HCT116 (cell line): ENCODE measurements at regions not wholly inside any gene's neighbourhood (a gene's known extent, or its start where the extent isn't known, plus 50 kb on each side); places are given as distances from the start of the nearest gene placed in this dataset.

Experiments used
- ATAC-seq: fragments of 200-7000 bp; cut with Tn5 transposase; 2 replicates; pipeline ENCODE4 v1.9.1; 2020; ENCODE audit warnings: mild to moderate bottlenecking, moderate library complexity
- BruUV-seq: library from RNA; stranded (reverse); fragments of 400-500 nt; replicated peaks from 2 replicates; lab custom pipeline; 2021; lab: Mats Ljungman, UMichigan
- CTCF ChIA-PET: fragments of 300-600 bp; sonication (Branson Sonifier 250); formaldehyde crosslinking; loops from one replicate; lab custom pipeline; 2021; ENCODE audit warnings: antibody characterized with exemption; lab: Charles Lee
- POLR2A ChIA-PET: fragments of 300-600, 350-600 bp; sonication (Branson Sonifier 250); formaldehyde crosslinking; loops from one replicate; lab custom pipeline; 2021; ENCODE audit warnings: antibody characterized with exemption; lab: Charles Lee
- RAD21 ChIA-PET, 2 experiments: fragments of 300-600 bp; sonication (Branson Sonifier 250); formaldehyde crosslinking; loops; one replicate each; lab custom pipeline; 2023; ENCODE audit warnings: low total read pairs in 2 of 2; ENCODE audit not compliant: uncharacterized antibody in 2 of 2, unreplicated experiment in 2 of 2, low non-redundant PET in 1 of 2; lab: Charles Lee
- DNase-seq: peaks from one replicate; pipeline ENCODE4 v3.0.0-alpha.2; 2010; ENCODE audit warnings: low read depth, low spot score
- H2AFZ ChIP-seq: fragments of 200-600 bp; shearing (Covaris generic), sonication (generic); 2 replicates; pipeline ENCODE4 v1.6.1; 2017; ENCODE audit warnings: low read depth, mixed run types, mixed read lengths, antibody characterized with exemption, low read length; ENCODE audit not compliant: poor library complexity, severe bottlenecking
- H3K27ac ChIP-seq: 2 replicates; pipeline ENCODE4 v1.5.1; 2012; ENCODE audit warnings: low read depth, low read length
- H3K27me3 ChIP-seq: fragments of 200-600 bp; sonication (generic); 2 replicates; pipeline ENCODE4 v1.6.1; 2016; ENCODE audit warnings: mixed run types, low read length, mixed read lengths; ENCODE audit not compliant: insufficient read depth
- H3K36me3 ChIP-seq, 2 experiments: fragments of 200-500 bp in 1 of 2; fragments of 200-600 bp in 1 of 2; sonication (Bioruptor generic) in 1 of 2; sonication (generic) in 1 of 2; 2 replicates each; pipeline versions ENCODE4 v1.5.1 to v1.6.1; 2014 to 2016; ENCODE audit warnings: low read length in 2 of 2, inconsistent platforms in 1 of 2, mixed read lengths in 1 of 2, mixed run types in 1 of 2; ENCODE audit not compliant: insufficient read depth in 2 of 2, control insufficient read depth in 1 of 2
- H3K4me1 ChIP-seq, 2 experiments: fragments of 200-600 bp in 1 of 2; sonication (generic) in 1 of 2; 2 replicates each; pipeline versions ENCODE4 v1.5.1 to v1.6.1; 2012 to 2017; ENCODE audit warnings: low read length in 2 of 2, inconsistent platforms in 1 of 2, mild to moderate bottlenecking in 1 of 2, mixed read lengths in 1 of 2, mixed run types in 1 of 2, moderate library complexity in 1 of 2; ENCODE audit not compliant: insufficient read depth in 2 of 2, control insufficient read depth in 1 of 2
- H3K4me2 ChIP-seq: fragments of 200-600 bp; sonication (generic); 2 replicates; pipeline ENCODE4 v1.6.1; 2017; ENCODE audit warnings: mixed run types, low read length, mixed read lengths
- H3K4me3 ChIP-seq, 2 experiments: fragments of 200-600 bp in 1 of 2; sonication (generic) in 1 of 2; replicated peaks in 1 of 2; 2 replicates each; pipeline ENCODE4 v1.5.1; 2011 to 2016; ENCODE audit warnings: low read length in 2 of 2, control low read depth in 1 of 2, low read depth in 1 of 2, mild to moderate bottlenecking in 1 of 2, mixed read lengths in 1 of 2, mixed run types in 1 of 2
- H3K79me2 ChIP-seq: fragments of 200-600 bp; sonication (generic); 2 replicates; pipeline ENCODE4 v1.6.1; 2017; ENCODE audit warnings: mild to moderate bottlenecking, mixed run types, low read length, moderate library complexity, mixed read lengths; ENCODE audit not compliant: insufficient read depth
- H3K9ac ChIP-seq: fragments of 200-600 bp; sonication (generic); 2 replicates; pipeline ENCODE4 v1.6.1; 2016; ENCODE audit warnings: low read length, mixed read lengths
- H3K9me2 ChIP-seq: fragments of 200-600 bp; sonication (generic), shearing (Covaris generic); 2 replicates; pipeline ENCODE4 v1.6.1; 2017; ENCODE audit warnings: mixed run types, mild to moderate bottlenecking, moderate library complexity; ENCODE audit not compliant: insufficient read depth
- H3K9me3 ChIP-seq, 2 experiments: fragments of 200-500 bp in 1 of 2; fragments of 200-600 bp in 1 of 2; sonication (Bioruptor generic) in 1 of 2; sonication (generic) in 1 of 2; 2 replicates each; pipeline ENCODE4 v1.6.1; 2014 to 2017; ENCODE audit warnings: low read length in 2 of 2, mixed read lengths in 2 of 2, inconsistent platforms in 1 of 2, low read depth in 1 of 2, mild to moderate bottlenecking in 1 of 2, mixed run types in 1 of 2, moderate library complexity in 1 of 2; ENCODE audit not compliant: control insufficient read depth in 1 of 2, insufficient read depth in 1 of 2
- H4K20me1 ChIP-seq: fragments of 200-600 bp; sonication (generic), shearing (Covaris generic); 2 replicates; pipeline ENCODE4 v1.6.1; 2017; ENCODE audit warnings: mixed run types, mild to moderate bottlenecking, moderate library complexity; ENCODE audit not compliant: insufficient read depth
- ATF3 ChIP-seq: IDR thresholded peaks from 2 replicates; pipeline ENCODE4 v1.6.1; 2012
- CBX3 ChIP-seq: IDR thresholded peaks from 2 replicates; pipeline ENCODE4 v1.6.1; 2012; ENCODE audit warnings: low read depth
- CEBPB ChIP-seq: IDR thresholded peaks from 2 replicates; pipeline ENCODE4 v1.6.1; 2012; ENCODE audit warnings: low read depth
- EGR1 ChIP-seq: IDR thresholded peaks from 2 replicates; pipeline ENCODE4 v1.6.1; 2012; ENCODE audit warnings: low read depth
- ELF1 ChIP-seq: IDR thresholded peaks from 2 replicates; pipeline ENCODE4 v1.6.1; 2012; ENCODE audit warnings: low read depth, borderline replicate concordance
- FOSL1 ChIP-seq: IDR thresholded peaks from 2 replicates; pipeline ENCODE4 v1.6.1; 2012; ENCODE audit warnings: low read depth
- JUND ChIP-seq: IDR thresholded peaks from 2 replicates; pipeline ENCODE4 v1.6.1; 2012
- POLR2A ChIP-seq: IDR thresholded peaks from 2 replicates; pipeline ENCODE4 v1.7.0; 2011; ENCODE audit warnings: borderline replicate concordance; ENCODE audit not compliant: insufficient read depth, insufficient read length; ENCODE audit errors: extremely low read depth
- POLR2AphosphoS5 ChIP-seq: IDR thresholded peaks from 2 replicates; pipeline ENCODE4 v1.6.1; 2011; ENCODE audit warnings: mild to moderate bottlenecking, low read depth, low read length, moderate library complexity
- RAD21 ChIP-seq: IDR thresholded peaks from 2 replicates; pipeline ENCODE4 v1.6.1; 2012; ENCODE audit warnings: low read depth, mild to moderate bottlenecking
- SIN3A ChIP-seq: IDR thresholded peaks from 2 replicates; pipeline ENCODE4 v1.6.1; 2012; ENCODE audit warnings: low read depth
- SRF ChIP-seq: IDR thresholded peaks from 2 replicates; pipeline ENCODE4 v1.6.1; 2012; ENCODE audit warnings: low read depth
- TCF7L2 ChIP-seq: IDR thresholded peaks from 2 replicates; pipeline ENCODE4 v1.7.0; 2011; ENCODE audit warnings: borderline replicate concordance, inconsistent platforms; ENCODE audit not compliant: insufficient read depth, insufficient read length; ENCODE audit errors: extremely low read depth
- YY1 ChIP-seq: IDR thresholded peaks from 2 replicates; pipeline ENCODE4 v1.6.1; 2011; ENCODE audit warnings: low read length, low read depth, moderate library complexity, mild to moderate bottlenecking; ENCODE audit not compliant: insufficient replicate concordance; ENCODE audit errors: extremely low read depth
- ZBTB33 ChIP-seq: IDR thresholded peaks from 2 replicates; pipeline ENCODE4 v1.6.1; 2011; ENCODE audit warnings: mild to moderate bottlenecking, low read length, moderate library complexity; ENCODE audit not compliant: insufficient replicate concordance; ENCODE audit errors: extremely low read depth
- ZNF274 ChIP-seq: fragments of 200-500 bp; sonication (Bioruptor generic); IDR thresholded peaks from 2 replicates; pipeline ENCODE4 v1.6.1; 2014; ENCODE audit warnings: mild to moderate bottlenecking, low read depth, low read length, inconsistent platforms
- intact Hi-C: fragments of 100-400 bp; cut with micrococcal nuclease; formaldehyde crosslinking; loops from 2 replicates; pipeline ENCODE4 v1.10.0; 2022
- TF ChIP-seq, protein P1 (sequence below), 3 experiments: fragments of 200-600 bp in 1 of 3; sonication (generic) in 1 of 3; IDR thresholded peaks in 2 of 3; conservative IDR thresholded peaks in 1 of 3; 2 replicates each; pipeline ENCODE4 v1.5.1; 2012 to 2017; ENCODE audit warnings: low read depth in 2 of 3, low read length in 2 of 3, antibody characterized with exemption in 1 of 3, borderline replicate concordance in 1 of 3, control low read depth in 1 of 3, mild to moderate bottlenecking in 1 of 3, mixed read lengths in 1 of 3, mixed run types in 1 of 3, moderate library complexity in 1 of 3; ENCODE audit not compliant: insufficient read depth in 1 of 3

DNA sequence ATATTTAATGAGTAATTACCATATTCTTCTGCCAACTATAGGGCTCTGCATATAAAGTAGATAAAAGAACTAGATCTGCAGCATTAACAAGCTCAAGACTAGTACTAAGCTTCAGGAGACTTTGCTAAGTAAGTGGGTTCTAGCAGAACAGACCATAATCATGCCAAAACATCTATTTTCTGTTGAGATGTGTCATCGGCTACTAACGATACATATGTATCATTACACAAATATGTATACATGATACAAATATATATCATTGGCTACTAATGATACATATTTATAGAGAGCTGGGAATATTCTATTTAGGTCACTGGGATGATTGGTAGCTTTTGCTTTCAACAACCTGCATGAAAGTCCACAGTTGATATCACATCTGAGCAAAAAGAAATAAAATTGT lies 185.8 kb upstream of the DCBLD2 start (continued):
- TF ChIP-seq, protein P1, sequence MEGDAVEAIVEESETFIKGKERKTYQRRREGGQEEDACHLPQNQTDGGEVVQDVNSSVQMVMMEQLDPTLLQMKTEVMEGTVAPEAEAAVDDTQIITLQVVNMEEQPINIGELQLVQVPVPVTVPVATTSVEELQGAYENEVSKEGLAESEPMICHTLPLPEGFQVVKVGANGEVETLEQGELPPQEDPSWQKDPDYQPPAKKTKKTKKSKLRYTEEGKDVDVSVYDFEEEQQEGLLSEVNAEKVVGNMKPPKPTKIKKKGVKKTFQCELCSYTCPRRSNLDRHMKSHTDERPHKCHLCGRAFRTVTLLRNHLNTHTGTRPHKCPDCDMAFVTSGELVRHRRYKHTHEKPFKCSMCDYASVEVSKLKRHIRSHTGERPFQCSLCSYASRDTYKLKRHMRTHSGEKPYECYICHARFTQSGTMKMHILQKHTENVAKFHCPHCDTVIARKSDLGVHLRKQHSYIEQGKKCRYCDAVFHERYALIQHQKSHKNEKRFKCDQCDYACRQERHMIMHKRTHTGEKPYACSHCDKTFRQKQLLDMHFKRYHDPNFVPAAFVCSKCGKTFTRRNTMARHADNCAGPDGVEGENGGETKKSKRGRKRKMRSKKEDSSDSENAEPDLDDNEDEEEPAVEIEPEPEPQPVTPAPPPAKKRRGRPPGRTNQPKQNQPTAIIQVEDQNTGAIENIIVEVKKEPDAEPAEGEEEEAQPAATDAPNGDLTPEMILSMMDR (IDR thresholded peaks at IDR 0.05 in 2 of 3, conservative IDR thresholded peaks at IDR 0.05 in 1 of 3; ENCODE audit: borderline replicate concordance in 1 of 3, insufficient read depth in 1 of 3, low read depth in 2 of 3, low read length in 2 of 3), result no peak
- TF ChIP-seq ZNF274, result no peak

DNA sequence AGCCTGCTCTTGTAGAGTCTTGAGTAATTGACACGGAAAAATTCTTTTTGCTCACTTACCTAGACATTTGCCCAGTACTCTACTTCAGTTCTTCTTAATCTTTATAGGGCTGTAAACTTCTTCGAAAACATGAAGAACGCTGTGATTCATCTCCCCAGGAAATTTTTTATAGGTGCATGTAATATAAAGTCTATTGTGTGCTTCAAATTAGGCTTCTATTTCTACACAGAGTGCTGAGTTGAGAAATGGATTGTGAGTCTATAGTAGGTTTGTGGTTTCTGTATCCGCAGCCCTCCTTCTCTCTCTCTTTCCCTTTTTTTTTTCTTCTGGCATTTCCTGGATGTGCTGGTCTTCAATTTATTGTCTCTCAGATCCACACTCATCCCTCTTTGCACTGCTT lies 183.3 kb upstream of the DCBLD2 start:
- Histone ChIP-seq H3K79me2 (no peaks in the 10 kb centered on the region), H2AFZ (no peak overlapping the region), H3K36me3 (no peaks in the 10 kb centered on the region), H3K4me3 (no peak overlapping the region), H3K9ac (no peak overlapping the region), H3K9me3 (no peaks in the 10 kb centered on the region), H3K9me2 (no peaks in the 10 kb centered on the region), H3K4me1 (no peaks in the 10 kb centered on the region), H3K27ac (no peak overlapping the region), H3K27me3 (0 out of 2 replicates have a peak, but pooled peaks cover 3% of the 10 kb centered on the region), H4K20me1 (no peaks in the 10 kb centered on the region), H3K4me2 (no peak overlapping the region)
- RAD21 ChIA-PET, result no interaction called here
- intact Hi-C loops, result no loop called here
- TF ChIP-seq, protein P1 (IDR thresholded peaks at IDR 0.05 in 2 of 3, conservative IDR thresholded peaks at IDR 0.05 in 1 of 3; ENCODE audit: borderline replicate concordance in 1 of 3, insufficient read depth in 1 of 3, low read depth in 2 of 3, low read length in 2 of 3), result no peak
- TF ChIP-seq RAD21, result no peak
- TF ChIP-seq TCF7L2, result no peak
- TF ChIP-seq CEBPB, result no peak
- TF ChIP-seq ATF3, result no peak
- no peak for TF ChIP-seq SIN3A
- TF ChIP-seq FOSL1, result no peak
- TF ChIP-seq EGR1, result no peak
- no peak for TF ChIP-seq SRF
- no peak for TF ChIP-seq POLR2AphosphoS5
- TF ChIP-seq POLR2A, result no peak
- TF ChIP-seq ELF1, result no peak
- no peak for TF ChIP-seq YY1
- TF ChIP-seq JUND, result no peak
- no peak for TF ChIP-seq CBX3
- no peak for TF ChIP-seq ZBTB33
- CTCF ChIA-PET, result no interaction called here
- POLR2A ChIA-PET, result no interaction called here
- no peak for ATAC-seq
- no TSS peak for BruUV-seq
- no peak for DNase-seq
